HG02852 (cell line): ENCODE measurements at regions not wholly inside any gene's neighbourhood (a gene's known extent, or its start where the extent isn't known, plus 50 kb on each side); places are given as distances from the start of the nearest gene placed in this dataset.
A peak's percentile ranks its signal among the peaks of the same experiment; 100 is the strongest.

Experiments used
- ATAC-seq: cut with Tn5 transposase; IDR thresholded peaks from one replicate; pipeline ENCODE4 v1.9.1; 2021; ENCODE audit warnings: mild to moderate bottlenecking, moderate library complexity; ENCODE audit not compliant: unreplicated experiment

- ATAC-seq: no peak
Observed at GRCh38 chr12:13691598-13691997, 289.8 kb downstream of the GRIN2B start.

DNA sequence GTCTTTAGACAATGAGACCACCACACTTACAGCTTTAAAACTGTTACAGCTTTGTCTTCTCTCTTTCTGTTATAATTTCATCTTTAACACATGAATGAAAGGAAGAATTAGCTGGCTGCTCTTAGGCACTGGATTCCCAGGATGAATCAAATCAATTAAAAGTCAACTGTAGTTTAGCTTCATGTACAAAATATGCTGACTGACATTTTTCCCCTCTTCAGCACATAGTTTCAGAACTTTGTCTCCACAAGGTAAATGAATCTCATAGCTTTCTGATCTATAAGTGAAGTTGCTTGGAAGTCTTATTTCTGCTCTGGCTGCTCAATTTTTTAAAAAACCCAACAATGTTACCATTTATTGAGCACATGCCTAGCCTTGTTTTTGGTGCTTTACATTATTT, 293.8 kb downstream of the GRIN2B start:
- ATAC-seq: no peak

DNA sequence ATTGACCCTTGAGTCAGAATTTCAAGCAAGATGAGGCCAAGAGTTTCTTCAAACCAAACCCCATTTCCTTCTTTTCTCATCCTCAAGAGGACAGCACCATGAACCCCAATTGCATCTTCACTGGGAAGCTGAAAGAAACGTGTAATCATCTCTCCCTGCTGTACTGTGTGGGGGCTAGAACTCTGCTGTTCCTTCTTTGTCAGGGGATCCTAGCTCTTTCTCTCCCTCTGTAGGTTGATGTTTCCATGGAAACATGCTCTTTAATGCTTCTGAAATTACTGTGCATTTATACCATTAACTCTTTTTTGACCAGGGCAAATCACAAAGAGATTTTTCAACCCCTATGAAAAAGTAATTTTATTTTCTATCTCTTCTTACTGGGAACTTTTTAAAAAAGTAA, 295.1 kb downstream of the GRIN2B start:
- no peak for ATAC-seq

DNA sequence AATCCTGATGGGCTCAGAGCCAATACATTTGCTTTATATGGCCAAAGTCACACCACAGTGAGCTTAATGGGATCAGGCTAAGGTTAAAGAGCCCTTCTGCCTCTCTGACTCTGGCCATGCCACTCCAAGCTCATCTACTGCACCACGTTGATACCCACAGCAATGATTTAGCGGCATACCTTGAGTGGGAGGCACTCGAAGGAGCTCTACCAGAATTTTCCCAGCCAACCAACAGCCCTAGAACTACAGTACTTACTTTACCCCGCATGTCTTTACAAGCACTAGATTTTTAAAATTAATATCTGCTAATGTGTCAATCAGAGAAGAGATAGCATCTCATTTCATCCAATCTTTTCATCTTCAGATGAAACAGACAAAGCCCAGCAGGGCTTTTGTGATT, 300.5 kb downstream of the GRIN2B start:
- no peak for ATAC-seq

DNA sequence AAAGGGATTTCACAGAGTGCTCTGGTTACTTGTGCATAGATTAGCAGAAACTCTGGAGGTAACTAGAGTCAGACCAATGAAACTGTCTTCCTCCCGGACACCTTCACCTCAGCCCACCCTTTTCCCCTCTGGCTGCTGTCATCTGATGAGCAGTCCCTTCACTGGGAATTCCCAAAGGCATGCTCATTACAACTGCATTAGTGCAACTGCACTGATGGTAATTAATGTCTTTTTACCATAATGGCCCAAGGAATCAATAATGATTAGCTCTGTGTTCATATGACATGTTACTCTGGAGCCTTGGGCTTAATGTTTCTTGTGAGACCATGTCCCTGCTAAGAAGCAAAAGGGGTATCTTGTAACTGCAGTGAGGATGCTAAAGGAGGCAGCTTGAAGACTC, 304.5 kb downstream of the GRIN2B start:
- ATAC-seq: no peak

DNA sequence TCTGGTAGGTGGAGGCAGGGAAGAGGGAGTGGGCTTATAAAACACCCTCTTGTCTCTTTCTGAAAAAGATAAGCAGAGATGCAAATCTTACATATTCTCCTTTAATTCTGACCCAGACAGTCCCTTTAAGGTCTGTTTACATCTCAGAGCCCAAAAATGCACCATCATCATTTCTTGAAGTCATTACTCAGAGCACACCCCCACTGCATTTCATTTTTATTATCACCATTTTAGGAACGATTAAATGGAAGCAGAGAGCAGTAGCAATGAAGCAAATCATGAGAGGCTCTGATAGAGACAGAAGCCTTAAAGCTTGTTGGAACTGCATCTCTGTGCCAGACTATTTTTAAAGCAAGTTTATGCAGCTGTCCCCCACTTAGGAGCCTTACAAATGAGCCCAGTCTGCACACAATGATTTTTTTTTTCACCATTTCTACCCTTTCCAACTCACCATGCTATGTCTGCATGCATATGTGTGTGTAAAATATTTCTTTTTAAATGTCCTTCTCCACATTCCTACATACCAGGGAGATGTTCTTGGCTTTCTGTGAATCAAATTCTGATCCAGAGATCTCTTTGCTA, 311.0 kb downstream of the GRIN2B start:
- no peak for ATAC-seq

- no peak for ATAC-seq
Observed at GRCh38 chr12:13668880-13669279, 312.5 kb downstream of the GRIN2B start.

DNA sequence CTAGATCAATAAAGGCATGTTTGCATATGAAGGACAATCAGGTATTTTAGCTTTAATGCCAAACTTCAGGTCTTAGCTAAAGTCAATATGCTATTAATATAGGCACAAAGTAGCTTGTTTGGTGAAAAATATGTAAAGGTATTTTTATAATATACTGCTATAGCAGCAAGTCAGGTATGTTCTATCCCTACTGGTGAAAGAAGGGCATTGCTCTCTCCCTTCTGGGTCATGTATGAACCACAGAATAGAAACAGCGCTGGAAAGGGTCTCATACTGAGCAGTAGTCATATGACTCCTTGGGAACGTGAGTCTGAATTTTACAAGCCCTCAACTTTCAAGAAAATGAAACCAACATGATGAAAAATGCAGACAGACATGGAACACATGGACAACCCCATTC, 314.6 kb downstream of the GRIN2B start:
- no peak for ATAC-seq

DNA sequence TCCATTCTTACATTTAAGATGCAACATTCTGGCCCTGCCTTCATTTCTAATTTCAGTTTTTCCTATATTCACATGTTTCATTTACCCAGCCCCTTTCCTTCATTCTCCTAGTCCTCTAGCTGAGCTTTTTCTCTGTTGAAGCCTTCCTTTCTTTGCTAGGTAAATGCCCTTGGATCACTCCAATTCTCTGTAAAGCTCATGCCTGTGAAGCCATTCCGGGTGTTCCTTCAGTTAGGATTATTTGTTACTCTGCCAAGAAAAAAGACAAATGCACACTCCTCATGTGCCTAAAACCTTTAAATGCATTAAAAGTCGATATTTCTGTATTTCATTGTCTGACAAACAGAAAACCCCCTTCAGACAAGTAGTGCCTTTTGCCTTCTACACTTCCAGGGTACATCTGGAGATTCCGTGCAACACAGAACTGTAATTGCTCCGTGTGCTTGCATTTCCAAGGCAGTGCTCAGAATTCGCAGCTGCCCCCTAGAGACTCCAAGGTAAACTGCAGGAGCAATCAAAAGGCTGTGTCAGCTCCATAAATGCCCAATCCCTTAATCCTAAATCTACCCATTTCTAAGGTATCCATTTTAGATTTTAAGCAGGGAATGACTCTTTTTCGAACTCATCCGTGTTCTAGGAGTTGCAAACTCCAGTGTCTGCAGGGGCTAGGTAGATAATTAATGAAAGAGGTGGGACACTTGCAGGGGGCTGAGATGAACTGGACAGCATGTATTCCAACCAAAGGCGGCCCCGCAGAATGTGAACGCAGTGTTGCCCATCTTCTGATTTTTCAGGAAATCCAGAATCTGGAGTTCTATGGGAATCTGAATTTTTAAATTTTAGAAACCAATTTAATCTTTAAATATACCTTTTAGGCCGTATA, 320.2 kb downstream of the GRIN2B start:
- ATAC-seq: peak; percentile 64

GRCh38 chr12:13654456-13654855, 326.9 kb downstream of the GRIN2B start:
- no peak for ATAC-seq

GRCh38 chr12:13652105-13652504, 329.3 kb downstream of the GRIN2B start:
- no peak for ATAC-seq

GRCh38 chr12:13635709-13636108, 345.7 kb downstream of the GRIN2B start:
- ATAC-seq: no peak

DNA sequence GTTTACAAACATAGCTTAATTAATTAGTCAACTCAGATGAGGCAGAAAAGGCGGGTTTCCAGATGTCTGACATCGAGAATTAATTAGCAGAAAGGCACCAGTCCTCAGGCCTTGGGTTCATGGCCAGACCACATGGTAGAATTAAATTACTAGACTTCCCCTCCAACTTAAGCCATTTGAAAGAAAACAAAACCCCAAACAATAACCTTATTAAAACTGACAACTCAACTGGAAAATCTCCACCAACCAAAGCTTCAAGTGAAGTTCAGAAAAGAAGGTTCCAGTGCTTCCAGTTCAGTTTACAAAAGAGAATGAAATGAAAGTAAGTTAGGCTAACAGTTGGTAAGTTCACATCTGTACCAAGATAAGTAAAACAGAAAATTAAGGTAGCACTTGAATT, 349.5 kb downstream of the GRIN2B start:
- no peak for ATAC-seq

- ATAC-seq: no peak
Observed at GRCh38 chr12:13630354-13630753, 351.0 kb downstream of the GRIN2B start.

DNA sequence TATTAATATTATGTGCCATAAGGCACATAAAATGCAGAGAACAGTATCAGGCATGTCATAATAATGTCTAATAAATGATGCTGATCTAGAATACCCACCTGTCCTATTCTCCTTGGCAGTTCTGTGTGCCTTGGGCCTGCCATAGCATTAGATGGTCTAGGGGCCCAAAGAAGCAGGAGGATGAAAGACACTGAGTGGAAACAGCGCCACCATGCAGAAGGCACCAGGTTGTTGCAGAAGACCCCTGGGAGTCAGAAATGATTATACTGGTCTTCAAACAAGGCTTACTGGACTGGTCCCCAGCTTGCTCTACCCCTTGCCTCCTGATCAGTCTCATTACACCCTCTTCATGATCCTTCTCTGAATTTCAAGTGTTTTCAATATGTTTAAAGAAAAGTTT, 353.3 kb downstream of the GRIN2B start:
- ATAC-seq: no peak

GRCh38 chr12:13627536-13627935, 353.9 kb downstream of the GRIN2B start:
- ATAC-seq: no peak

DNA sequence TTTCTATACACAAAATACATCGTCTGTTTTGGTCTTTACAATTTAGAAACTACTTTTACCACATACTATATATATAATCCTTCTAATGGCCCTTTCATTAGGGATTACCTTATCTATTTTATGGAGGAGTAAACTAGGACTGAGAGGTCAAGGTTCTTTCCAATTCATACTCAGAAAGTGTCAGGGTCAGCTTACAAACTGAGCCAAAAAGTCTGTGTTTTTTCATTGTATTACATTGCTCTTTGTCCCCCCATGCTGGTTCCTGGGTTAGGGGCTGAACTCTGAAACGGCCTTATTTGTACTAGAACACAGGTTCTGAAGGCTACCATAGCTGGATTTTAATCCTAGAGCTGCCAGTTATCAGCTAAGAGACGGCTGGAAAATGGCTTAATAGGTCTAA, 368.1 kb downstream of the GRIN2B start:
- no peak for ATAC-seq

GRCh38 chr12:13609894-13610679, 371.3 kb downstream of the GRIN2B start:
- ATAC-seq: no peak

- ATAC-seq: no peak
Observed at GRCh38 chr12:13606290-13606689, 375.1 kb downstream of the GRIN2B start.

GRCh38 chr12:13603953-13604352, 377.4 kb downstream of the GRIN2B start:
- ATAC-seq: no peak

- no peak for ATAC-seq
Observed at GRCh38 chr12:13602172-13602571, 379.2 kb downstream of the GRIN2B start.

- no peak for ATAC-seq
Observed at GRCh38 chr12:13599176-13599575, 382.2 kb downstream of the GRIN2B start.
